Suppressor macrophage (primary cell): ENCODE measurements at regions not wholly inside any gene's neighbourhood (a gene's known extent, or its start where the extent isn't known, plus 50 kb on each side); places are given as distances from the start of the nearest gene placed in this dataset.
A peak's percentile ranks its signal among the peaks of the same experiment; 100 is the strongest.

Experiments used
- DNase-seq, 4 experiments: peaks; one replicate each; pipeline ENCODE4 v3.0.0-alpha.2; 2020 to 2022

GRCh38 chr7:45359250-45359649 lies 201.7 kb downstream of the RAMP3 start:
- DNase-seq: no peak

DNA sequence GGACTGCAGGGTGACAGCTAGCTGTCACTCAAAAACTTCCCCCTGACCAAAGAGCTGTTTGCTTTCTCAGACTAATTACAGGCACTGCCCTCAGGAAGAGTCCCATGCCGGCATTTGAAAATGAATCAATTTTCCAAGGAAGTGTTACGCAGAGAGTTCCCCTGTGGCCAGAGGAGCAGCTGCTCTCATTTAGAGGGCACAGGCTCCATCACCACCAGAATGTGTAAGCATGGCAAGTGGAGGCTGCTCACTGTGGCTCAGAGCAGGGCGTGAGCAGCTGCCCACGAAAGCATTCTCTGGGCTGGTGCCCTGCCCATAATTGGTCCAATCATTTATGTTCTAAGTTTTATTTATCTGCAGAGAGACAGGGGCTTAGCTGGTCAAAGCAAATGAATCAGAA lies 202.2 kb downstream of the RAMP3 start:
- DNase-seq: no peak

DNA sequence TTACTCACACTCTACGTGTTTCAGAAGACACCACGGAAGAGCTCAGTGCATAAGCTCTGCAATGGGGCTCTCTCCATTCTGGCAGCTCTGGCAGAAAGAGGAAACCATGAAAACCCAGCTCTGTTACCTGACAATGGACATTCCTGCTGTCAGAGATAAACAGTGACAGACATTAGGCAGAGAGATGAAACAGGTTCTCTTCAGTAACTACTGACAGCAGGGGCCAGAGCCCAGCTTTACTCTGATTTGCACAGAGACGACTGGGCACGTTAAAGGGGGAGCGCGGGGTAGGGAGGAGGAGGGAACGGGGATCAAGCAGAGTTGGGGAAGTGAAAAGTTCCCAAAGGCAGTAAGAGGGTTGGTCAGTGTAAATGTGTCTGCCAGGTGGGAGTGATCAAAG lies 206.1 kb downstream of the RAMP3 start:
- no peak for DNase-seq

- no peak for DNase-seq
These were observed 207.8 kb downstream of the RAMP3 start for GRCh38 chr7:45365341-45365740.

GRCh38 chr7:45366475-45366874 lies 207.7 kb upstream of the ADCY1 start:
- DNase-seq: no peak

GRCh38 chr7:45367026-45367425 lies 207.1 kb upstream of the ADCY1 start:
- no peak for DNase-seq

- DNase-seq: no peak
These were observed 205.9 kb upstream of the ADCY1 start for GRCh38 chr7:45368129-45368807.

DNA sequence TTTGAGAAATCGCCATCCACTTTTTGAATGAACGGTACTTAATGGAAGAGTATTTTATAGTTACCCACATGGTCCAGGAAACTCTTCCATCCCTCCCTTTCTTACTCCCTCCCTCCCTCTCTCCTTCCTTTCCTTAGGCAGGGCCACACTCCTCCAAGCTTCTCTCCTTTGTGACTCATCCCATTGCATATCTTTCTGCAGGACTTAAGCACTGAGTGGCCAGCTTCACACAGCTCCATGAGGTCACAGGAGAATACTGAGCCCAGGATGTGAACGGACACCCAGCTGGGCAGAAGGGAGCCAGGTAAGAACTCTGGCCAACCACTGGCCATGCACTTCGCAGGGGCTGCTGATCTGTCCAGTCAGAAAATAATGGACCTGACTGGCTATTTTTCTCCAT lies 189.7 kb upstream of the ADCY1 start:
- no peak for DNase-seq

DNA sequence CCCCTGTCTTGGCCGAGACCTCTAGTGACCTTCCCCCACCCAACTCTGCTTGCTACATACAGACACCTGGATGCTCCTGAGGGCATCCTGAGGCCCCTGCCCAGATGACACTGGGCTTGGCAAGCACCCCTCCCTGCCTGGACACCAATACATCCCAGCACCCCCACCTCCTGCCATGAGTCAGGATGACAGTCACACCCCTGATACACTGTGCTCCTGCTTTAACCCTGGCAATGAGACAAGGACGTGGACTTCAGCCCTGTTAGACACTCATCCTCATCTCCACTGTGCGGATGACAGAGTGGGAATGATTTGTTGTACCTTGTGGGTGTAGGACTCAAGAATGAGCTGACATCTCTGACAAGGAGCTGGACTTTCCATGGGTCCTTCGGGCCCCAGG lies 186.3 kb upstream of the ADCY1 start:
- DNase-seq: no peak

DNA sequence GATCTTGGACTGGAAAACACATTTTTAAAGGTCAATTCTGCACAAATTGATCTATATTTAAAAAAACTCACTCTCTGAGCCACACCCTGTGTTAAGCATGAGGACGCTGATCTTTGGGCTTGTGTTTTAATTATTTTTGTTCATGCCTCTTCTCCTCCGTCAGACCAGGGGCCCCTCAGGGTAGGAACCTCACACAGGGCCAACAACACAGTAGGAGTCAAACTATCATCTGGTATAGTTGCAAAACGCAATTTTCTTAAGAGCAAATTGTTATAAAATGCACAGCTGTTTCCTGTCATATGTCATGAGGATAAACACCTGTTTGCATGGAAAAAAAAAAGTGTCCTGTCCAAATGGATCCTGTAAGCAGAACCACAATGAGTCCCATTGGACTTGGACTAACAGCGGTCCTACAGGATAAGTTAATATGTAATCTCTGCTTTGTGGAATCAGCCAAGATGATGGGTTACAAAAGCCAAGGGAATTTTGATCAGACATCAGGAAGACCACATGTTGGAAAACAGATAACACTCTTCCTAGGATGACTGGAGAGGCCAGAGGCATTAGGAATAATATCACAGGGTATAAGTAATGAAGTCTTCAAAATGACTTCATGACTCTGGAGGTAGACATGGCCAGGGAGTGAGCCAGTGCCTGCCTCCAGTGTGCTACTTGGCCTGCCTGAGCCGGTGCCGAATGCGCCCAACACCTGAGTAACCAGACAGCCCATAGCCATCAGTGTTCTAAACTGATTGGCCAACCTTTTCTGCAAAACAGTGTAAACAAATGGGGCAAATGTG lies 184.9 kb upstream of the ADCY1 start:
- no peak for DNase-seq

GRCh38 chr7:45390180-45390579 lies 184.0 kb upstream of the ADCY1 start:
- no peak for DNase-seq

- peak; percentile 5 to 63 (median 33) for DNase-seq
These were observed 183.4 kb upstream of the ADCY1 start for GRCh38 chr7:45390731-45391130.

GRCh38 chr7:45391618-45392451 lies 182.3 kb upstream of the ADCY1 start:
- no peak for DNase-seq

DNA sequence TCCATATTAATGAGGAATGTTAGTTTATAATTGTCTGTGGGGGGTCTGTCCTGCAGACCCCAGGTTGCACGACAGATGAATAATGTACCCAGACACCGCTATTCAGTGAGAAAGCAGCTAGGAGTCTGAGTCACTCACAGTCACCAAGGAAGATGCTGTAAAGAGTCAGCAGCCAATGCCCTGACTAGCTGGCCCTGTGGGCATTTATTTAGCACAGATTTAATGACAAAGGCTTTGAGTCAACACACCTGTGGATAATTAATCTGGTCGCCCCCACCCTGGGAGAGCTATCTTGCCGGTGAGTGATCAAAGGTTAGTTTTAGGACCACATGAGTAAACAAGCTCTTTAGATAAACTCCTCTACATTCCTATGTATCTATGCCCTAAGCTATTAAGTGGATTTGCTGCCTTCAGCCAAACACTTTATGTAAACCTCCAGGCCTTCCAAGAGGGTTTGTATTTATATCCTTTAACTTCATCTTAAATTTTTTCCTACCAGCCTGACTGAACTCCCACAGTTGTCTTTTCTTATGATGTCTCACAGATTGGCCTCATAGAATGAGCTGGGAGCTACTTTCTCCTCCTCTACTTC lies 180.0 kb upstream of the ADCY1 start:
- DNase-seq: no peak

DNA sequence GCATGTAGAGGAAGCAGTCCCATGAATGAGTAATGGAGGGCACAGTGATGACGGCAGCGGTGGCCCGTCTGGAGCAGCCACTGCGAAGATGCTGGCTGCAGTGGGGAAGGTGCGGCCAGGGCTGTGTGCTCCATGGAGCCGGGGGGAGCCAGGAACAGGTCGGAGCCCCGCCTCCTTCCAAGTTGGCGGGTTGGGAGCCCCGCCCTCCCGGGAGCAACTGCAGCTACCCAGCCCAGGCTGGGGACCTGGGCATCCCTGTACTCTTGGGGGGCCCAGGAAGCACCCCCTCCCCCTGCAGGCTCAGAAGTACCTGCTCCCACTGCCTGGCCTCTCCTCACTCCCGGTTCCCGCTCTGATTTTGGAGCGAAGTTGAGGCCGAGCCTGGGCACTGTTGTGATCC lies 175.1 kb upstream of the ADCY1 start:
- no peak for DNase-seq

DNA sequence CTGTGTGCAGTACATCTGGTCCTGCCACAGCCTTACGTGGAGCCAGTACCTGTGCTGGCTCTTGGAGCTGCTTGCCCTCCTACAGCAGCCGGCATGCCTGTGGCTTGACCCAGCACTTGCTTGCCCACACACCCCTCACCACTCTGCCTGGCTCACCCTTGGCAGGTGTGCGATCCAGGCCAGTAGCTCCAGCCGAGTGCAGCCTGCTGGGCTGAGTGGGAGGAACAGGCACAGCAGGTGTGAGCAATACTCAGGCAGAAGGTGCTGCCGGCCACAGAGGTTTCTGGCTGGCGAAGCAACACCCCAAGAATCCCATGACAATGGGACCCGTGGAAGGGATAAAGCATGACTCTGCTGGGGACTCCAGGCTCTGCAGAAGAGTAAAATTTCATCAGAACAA lies 173.5 kb upstream of the ADCY1 start:
- no peak for DNase-seq

DNA sequence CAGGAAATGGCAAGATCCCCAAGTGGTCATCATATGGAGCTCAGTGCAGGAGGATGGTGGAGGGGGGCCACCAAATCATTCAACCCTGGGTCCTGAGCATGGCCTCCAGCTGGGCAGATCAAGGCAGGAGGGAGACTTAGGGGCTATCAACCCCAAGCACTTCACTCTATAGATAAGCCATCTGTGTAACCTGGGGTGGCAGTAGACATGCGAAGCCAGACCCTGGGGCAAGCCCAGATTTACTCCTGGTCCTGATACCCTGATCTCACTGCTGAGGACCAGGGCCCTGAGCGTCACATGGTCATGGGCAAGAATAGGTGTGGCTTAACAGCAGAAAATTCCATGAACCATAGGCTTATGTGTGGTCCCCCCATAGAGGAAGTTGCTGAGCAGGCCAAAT lies 173.0 kb upstream of the ADCY1 start:
- no peak for DNase-seq

DNA sequence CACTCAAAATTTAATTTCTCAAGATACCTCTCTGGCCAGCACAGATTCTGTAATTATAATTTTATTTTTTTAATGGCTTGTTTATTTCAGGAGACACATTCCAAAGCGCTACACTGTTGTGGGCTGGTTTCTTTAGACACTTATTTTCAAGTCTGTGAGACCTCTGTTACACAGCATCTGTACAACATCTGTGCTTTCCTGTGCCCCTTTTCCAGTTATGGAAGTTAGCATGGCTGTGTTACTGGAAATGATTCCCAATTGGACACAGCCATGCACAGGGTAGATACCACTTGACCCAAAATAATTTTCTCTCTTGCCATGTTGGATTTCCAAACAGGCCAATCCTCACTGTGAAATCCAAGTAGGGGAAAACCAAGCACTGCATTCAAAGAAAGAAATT lies 172.3 kb upstream of the ADCY1 start:
- no peak for DNase-seq

DNA sequence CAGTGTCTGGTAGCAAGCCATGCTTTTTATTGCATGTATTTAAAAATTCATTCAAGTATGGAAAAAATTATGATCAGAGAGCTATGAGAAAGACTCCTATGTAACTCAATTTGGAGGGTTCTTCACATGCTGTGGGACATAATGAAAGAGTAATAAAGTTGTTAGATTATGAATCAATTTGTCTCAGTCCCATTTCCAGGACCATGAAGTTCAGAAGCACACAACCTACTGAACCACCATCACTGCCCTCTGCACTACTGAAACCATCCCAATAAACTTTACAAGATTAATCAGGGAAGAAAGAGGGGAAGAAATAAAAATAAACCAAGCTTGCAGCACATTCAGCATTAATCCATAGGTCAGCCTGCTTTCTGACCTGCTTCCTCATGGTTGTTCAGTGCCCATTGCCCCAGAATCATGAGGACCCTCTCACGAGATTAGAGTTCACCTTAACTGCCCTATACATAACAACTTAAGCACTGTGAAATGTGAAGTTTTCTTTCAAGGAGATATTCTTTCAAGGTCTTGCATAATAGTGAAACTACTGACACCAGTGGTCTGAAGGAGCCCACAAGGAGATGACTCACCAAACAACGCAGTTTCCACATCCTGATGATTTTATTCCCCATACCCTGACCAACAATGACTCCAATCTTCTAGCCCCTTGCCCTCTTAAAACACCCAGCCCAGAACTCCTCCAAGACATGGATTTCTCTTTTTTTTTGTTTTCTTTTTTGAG lies 171.5 kb upstream of the ADCY1 start:
- DNase-seq: peak; percentile 72 to 92 (median 82)

DNA sequence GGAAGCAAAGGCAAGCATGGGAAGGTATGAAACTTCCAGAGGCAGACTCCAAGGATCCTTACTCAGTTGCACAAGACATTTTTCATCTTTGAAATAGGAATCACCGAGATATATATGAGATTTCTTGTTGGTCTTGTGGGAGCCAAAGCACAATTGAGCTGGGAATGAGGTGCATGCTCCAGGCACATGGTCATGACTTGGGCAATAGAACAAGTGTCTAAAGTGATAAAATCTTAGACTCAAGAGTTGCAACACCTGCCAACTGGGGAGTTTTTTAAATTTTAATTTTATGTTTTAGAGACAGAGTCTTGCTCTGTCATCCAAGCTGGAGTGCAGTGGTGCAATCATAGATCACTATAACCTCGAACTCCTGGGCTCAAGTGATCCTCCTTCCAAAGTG lies 169.5 kb upstream of the ADCY1 start:
- peak in 2 of 4 experiments; percentile 25 to 26 for DNase-seq

DNA sequence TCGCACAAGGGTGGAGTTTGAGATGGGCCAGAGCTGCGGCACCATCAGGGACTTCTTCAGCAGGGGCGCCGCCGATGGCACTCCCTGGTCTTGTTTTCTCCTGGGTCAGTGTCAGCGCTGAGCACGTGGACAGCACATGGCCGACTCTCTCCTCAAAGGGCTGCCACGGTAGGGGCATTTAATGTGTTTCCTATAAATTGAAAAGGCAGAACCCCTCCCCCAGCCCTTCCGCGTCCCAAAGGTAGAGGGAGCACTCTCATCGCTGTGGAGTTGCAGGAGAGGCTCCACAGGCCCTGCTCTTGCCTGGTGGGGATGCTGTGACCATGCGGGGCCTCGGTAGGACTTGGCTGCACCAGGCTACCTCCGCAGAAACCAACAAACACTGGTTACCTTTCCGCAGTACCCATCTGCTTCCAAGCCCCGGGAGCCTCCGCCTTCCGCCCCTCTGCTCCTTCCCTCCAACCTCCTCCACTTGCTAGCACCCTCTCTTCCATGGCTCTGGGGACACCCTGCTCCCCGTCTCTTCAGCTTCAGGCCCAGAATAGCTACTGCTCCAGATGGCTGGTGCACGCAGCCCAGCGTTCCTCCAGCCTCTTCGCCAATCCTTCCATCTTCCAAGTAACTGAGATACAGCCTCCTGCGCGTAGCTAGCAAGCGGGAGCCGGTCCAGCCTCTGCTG lies 166.3 kb upstream of the ADCY1 start:
- DNase-seq: no peak

DNA sequence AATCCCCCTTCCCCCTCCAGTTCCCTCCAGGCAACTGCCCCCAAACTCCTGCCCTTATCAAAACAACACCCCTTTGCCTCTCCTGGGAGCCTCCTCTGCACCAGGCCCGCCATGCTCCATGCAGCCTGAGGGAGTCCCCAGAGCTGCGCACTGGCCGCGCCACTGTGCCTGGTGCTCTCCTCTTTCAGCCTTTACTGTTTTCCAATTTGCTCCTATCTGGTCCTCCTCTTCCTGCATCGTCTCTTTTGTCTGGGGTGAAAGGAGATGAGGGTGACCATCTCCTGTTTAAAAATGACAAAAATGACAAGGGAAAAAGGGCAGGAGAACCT lies 165.8 kb upstream of the ADCY1 start:
- no peak for DNase-seq
